Astrocyte (in vitro differentiated cells and primary cell): ENCODE measurements at regions not wholly inside any gene's neighbourhood (a gene's known extent, or its start where the extent isn't known, plus 50 kb on each side); places are given as distances from the start of the nearest gene placed in this dataset.

ENCODE experiments used
- EZH2 ChIP-seq: IDR thresholded peaks from 2 replicates; pipeline ENCODE4 v1.6.1; 2012; ENCODE audit warnings: mild to moderate bottlenecking, low read length, inconsistent platforms; ENCODE audit not compliant: insufficient read depth
- TF ChIP-seq, protein P1 (sequence below): IDR thresholded peaks from 2 replicates; pipeline ENCODE4 v1.5.1; 2011; ENCODE audit warnings: low read depth, mild to moderate bottlenecking, inconsistent platforms, low read length, moderate library complexity; ENCODE audit not compliant: insufficient read depth

GRCh38 chr11:64501500-64502427 is 54.0 kb upstream of the SLC22A11 start:
- TF ChIP-seq, protein P1, sequence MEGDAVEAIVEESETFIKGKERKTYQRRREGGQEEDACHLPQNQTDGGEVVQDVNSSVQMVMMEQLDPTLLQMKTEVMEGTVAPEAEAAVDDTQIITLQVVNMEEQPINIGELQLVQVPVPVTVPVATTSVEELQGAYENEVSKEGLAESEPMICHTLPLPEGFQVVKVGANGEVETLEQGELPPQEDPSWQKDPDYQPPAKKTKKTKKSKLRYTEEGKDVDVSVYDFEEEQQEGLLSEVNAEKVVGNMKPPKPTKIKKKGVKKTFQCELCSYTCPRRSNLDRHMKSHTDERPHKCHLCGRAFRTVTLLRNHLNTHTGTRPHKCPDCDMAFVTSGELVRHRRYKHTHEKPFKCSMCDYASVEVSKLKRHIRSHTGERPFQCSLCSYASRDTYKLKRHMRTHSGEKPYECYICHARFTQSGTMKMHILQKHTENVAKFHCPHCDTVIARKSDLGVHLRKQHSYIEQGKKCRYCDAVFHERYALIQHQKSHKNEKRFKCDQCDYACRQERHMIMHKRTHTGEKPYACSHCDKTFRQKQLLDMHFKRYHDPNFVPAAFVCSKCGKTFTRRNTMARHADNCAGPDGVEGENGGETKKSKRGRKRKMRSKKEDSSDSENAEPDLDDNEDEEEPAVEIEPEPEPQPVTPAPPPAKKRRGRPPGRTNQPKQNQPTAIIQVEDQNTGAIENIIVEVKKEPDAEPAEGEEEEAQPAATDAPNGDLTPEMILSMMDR: no peak
- TF ChIP-seq EZH2: no peak
